K562 (cell line): ENCODE measurements at regions not wholly inside any gene's neighbourhood (a gene's known extent, or its start where the extent isn't known, plus 50 kb on each side); places are given as distances from the start of the nearest gene placed in this dataset.

Experiments used
- ATAC-seq: fragments of 200-7000 bp; cut with Tn5 transposase; 3 replicates; pipeline ENCODE4 v1.9.1; 2020; ENCODE audit warnings: moderate library complexity
- BruUV-seq: library from RNA; stranded (reverse); fragments of 400-500 nt; replicated peaks from 2 replicates; lab custom pipeline; 2021; lab: Mats Ljungman, UMichigan
- CTCF ChIA-PET: fragments of 300-600 bp; formaldehyde crosslinking; extraction: SDS; loops from one replicate; lab custom pipeline; 2021; ENCODE audit warnings: low intra/inter-chr PET ratio; lab: Yijun Ruan, JAX
- POLR2A ChIA-PET: fragments of 300-600, 350-650 bp; sonication (Branson Sonifier 250); formaldehyde crosslinking; extraction: SDS; loops from one replicate; lab custom pipeline; 2021; ENCODE audit warnings: antibody characterized with exemption, inconsistent platforms; lab: Yijun Ruan, JAX
- DNase-seq, 4 experiments: peaks; one replicate each; pipeline versions ENCODE4 v3.0.0 to v3.0.0-alpha.2; 2011 to 2018; ENCODE audit warnings: low spot score in 3 of 4, mixed read lengths in 3 of 4; ENCODE audit errors: extremely low read depth in 1 of 4
- FAIRE-seq: peaks from 2 replicates; lab custom pipeline; 2011; peaks lifted over from hg19 to GRCh38; lab: Jason Lieb, UNC
- H2AFZ ChIP-seq: 2 replicates; pipeline ENCODE4 v1.6.0; 2011; ENCODE audit warnings: low read depth, low read length, control low read depth, inconsistent platforms
- H3K27ac ChIP-seq: fragments of 200-600 bp; 3 replicates; pipeline ENCODE4 v1.8.0; 2011; ENCODE audit warnings: low read depth, mild to moderate bottlenecking, control low read depth, inconsistent platforms, low read length, moderate library complexity, mixed read lengths; ENCODE audit errors: extremely low read depth
- H3K27me3 ChIP-seq, 2 experiments: fragments of 300-600 bp in 1 of 2; 2 replicates in 1 of 2; 3 replicates in 1 of 2; pipeline versions ENCODE4 v1.6.0 to v1.8.0; 2011; ENCODE audit warnings: inconsistent platforms in 2 of 2, low read length in 2 of 2, mild to moderate bottlenecking in 1 of 2, mixed read lengths in 1 of 2, moderate library complexity in 1 of 2; ENCODE audit not compliant: control insufficient read depth in 2 of 2, insufficient read depth in 2 of 2
- H3K36me3 ChIP-seq: fragments of 300-600 bp; 3 replicates; pipeline ENCODE4 v1.8.0; 2011; ENCODE audit warnings: mild to moderate bottlenecking, low read length, inconsistent platforms; ENCODE audit not compliant: control insufficient read depth, insufficient read depth
- H3K4me1 ChIP-seq, 2 experiments: fragments of 200-600 bp in 1 of 2; replicated peaks in 1 of 2; 2 replicates in 1 of 2; 3 replicates in 1 of 2; pipeline versions ENCODE4 v1.5.1 to v1.8.0; 2011; ENCODE audit warnings: inconsistent platforms in 2 of 2, low read length in 2 of 2, mild to moderate bottlenecking in 1 of 2, mixed read lengths in 1 of 2, moderate library complexity in 1 of 2; ENCODE audit not compliant: control insufficient read depth in 2 of 2, insufficient read depth in 2 of 2
- H3K4me2 ChIP-seq: 2 replicates; pipeline ENCODE4 v1.6.1; 2011; ENCODE audit warnings: low read length, control low read depth, inconsistent platforms, mixed read lengths; ENCODE audit not compliant: insufficient read depth
- H3K4me3 ChIP-seq: fragments of 200-600 bp; sonication (generic), shearing (Covaris generic); 2 replicates; pipeline ENCODE4 v1.5.1; 2016; ENCODE audit warnings: control low read depth, inconsistent platforms
- H3K79me2 ChIP-seq: fragments of 200-600 bp; 3 replicates; pipeline ENCODE4 v1.8.0; 2011; ENCODE audit warnings: low read length, inconsistent platforms; ENCODE audit not compliant: control insufficient read depth, insufficient read depth
- H3K9ac ChIP-seq, 2 experiments: 2 replicates each; pipeline versions ENCODE4 v1.6.0 to v1.6.1; 2011; ENCODE audit warnings: low read depth in 2 of 2, low read length in 2 of 2, control low read depth in 1 of 2, inconsistent platforms in 1 of 2, mild to moderate bottlenecking in 1 of 2, mixed read lengths in 1 of 2; ENCODE audit not compliant: insufficient read depth in 1 of 2
- H3K9me1 ChIP-seq: one replicate; pipeline ENCODE4 v1.6.0; 2011; ENCODE audit warnings: inconsistent platforms, mild to moderate bottlenecking, low read length, moderate library complexity; ENCODE audit not compliant: control insufficient read depth, insufficient read depth
- H3K9me3 ChIP-seq: replicated peaks from 2 replicates; pipeline ENCODE4 v1.5.1; 2011; ENCODE audit warnings: low read depth, low read length, inconsistent platforms; ENCODE audit not compliant: control insufficient read depth, insufficient read depth
- H4K20me1 ChIP-seq: replicated peaks from 2 replicates; pipeline ENCODE4 v1.6.1; 2011; ENCODE audit warnings: low read length, inconsistent platforms, mixed read lengths; ENCODE audit not compliant: control insufficient read depth, insufficient read depth
- CBX2 ChIP-seq: fragments of 200-600 bp; sonication (generic); IDR thresholded peaks from one replicate; pipeline ENCODE4 v1.6.1; 2012; ENCODE audit warnings: mild to moderate bottlenecking, low read length, inconsistent platforms; ENCODE audit not compliant: insufficient read depth, poor library complexity, severe bottlenecking
- KDM2B ChIP-seq: fragments of 250-450 bp; sonication (Bioruptor Pico); IDR thresholded peaks from 2 replicates; pipeline ENCODE4 v1.8.0; 2021; ENCODE audit warnings: mild to moderate bottlenecking, moderate library complexity
- KHSRP ChIP-seq: fragments of 450-650 bp; IDR thresholded peaks from 2 replicates; pipeline ENCODE4 v1.6.1; 2017
- LCOR ChIP-seq: sonication (generic); formaldehyde crosslinking; IDR thresholded peaks from 2 replicates; pipeline ENCODE4 v1.8.0; 2022; ENCODE audit warnings: mild to moderate bottlenecking, missing genetic modification reagents
- MEF2A ChIP-seq: IDR thresholded peaks from 2 replicates; pipeline ENCODE4 v1.6.1; 2011; ENCODE audit warnings: low read depth, mild to moderate bottlenecking, low read length, moderate library complexity; ENCODE audit not compliant: control insufficient read depth
- SOX6 ChIP-seq: fragments of 450-650 bp; IDR thresholded peaks from 2 replicates; pipeline ENCODE4 v1.6.1; 2014; ENCODE audit warnings: mild to moderate bottlenecking
- SP1 ChIP-seq: sonication (generic); formaldehyde crosslinking; IDR thresholded peaks from 2 replicates; pipeline ENCODE4 v1.8.1; 2022; ENCODE audit warnings: mild to moderate bottlenecking, missing genetic modification reagents
- WGBS: fragments of 100-300 bp; shearing (Covaris generic); methylation state at CpG from one replicate; pipeline ENCODE4 v1.1.6; 2016; ENCODE audit warnings: low coverage, mixed read lengths; ENCODE audit not compliant: insufficient coverage; ENCODE audit errors: missing lambda C conversion rate; 5-methylcytosine and 5-hydroxymethylcytosine counted together
- in situ Hi-C: fragments of 300-500 bp; cut with MboI; formaldehyde crosslinking; loops from 4 replicates; pipeline ENCODE4 v1.15.0; 2018; ENCODE audit warnings: inconsistent platforms, mixed read lengths
- intact Hi-C: fragments of 100-400 bp; cut with micrococcal nuclease; formaldehyde crosslinking; loops from 2 replicates; pipeline ENCODE4 v1.14.2; 2022
- TF ChIP-seq, protein P1 (sequence below), 2 experiments: fragments of 450-650 bp in 1 of 2; IDR thresholded peaks; 2 replicates each; pipeline ENCODE4 v1.6.1; 2011 to 2017; ENCODE audit warnings: low read depth in 2 of 2, antibody characterized with exemption in 1 of 2, borderline replicate concordance in 1 of 2, low read length in 1 of 2, mild to moderate bottlenecking in 1 of 2, mixed read lengths in 1 of 2; ENCODE audit not compliant: control insufficient read depth in 1 of 2
- TF ChIP-seq, protein P2 (sequence below): sonication (generic); formaldehyde crosslinking; IDR thresholded peaks from 2 replicates; pipeline ENCODE4 v1.8.0; 2023; ENCODE audit warnings: mild to moderate bottlenecking, missing genetic modification reagents
- TF ChIP-seq, protein P3 (sequence below): sonication (generic); formaldehyde crosslinking; IDR thresholded peaks from 2 replicates; pipeline ENCODE4 v1.8.0; 2023; ENCODE audit warnings: mild to moderate bottlenecking, missing genetic modification reagents

DNA sequence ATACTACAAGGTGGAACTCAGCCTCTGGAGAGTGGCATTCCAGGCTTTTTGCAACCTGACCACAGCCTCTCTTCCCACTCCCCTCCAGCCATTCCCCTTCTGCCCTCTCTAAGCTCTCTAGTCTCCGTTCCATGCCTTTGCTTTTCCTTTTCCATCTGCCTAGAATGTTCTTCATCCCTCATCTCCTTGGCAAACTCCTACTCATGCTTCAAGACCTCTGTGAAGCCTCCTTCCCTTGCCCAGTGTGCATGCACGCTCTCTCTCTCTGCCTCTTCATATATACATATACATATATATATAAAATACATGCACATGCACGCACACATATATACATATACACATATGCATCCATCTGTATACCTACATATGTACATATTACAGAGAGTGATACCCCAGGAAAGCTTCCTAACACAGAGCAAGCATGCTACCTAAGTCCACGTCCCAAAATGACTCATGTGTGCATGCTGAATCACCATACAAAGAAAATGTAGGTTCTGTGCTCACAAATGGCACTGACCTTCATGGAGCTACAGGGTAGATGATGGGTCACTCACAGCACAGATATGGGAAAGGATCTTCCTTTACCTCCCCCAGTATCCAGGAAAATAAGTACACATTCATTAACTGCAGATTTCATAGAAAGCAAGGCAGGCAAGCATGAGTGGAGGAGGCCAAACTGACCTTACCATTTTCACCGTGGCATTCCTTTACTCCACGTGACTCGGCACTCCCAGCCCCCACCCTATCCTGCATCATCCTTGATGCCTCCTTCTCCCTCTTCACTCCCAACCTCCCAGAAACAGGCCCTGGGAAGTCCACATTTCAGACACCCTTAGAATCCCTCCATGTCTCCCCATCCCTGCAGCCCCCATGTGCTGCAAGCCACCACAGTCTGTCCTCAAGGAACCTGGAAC is 238.4 kb upstream of the ZMIZ1 start:
- Histone ChIP-seq H3K4me1 (no peaks in the 10 kb centered on the region), H3K9me3 (no peaks in the 10 kb centered on the region), H3K4me2 (no peak overlapping the region), H3K27me3 (peaks cover 17 to 57% of the 10 kb centered on the region in 2 experiments), H3K9me1 (no peaks in the 10 kb centered on the region), H3K36me3 (no peaks in the 10 kb centered on the region), H3K27ac (no peak overlapping the region), H3K9ac (no peak overlapping the region), H3K4me3 (no peak overlapping the region), H4K20me1 (no peaks in the 10 kb centered on the region), H2AFZ (no peak overlapping the region), H3K79me2 (no peaks in the 10 kb centered on the region)
- TF ChIP-seq, protein P1, sequence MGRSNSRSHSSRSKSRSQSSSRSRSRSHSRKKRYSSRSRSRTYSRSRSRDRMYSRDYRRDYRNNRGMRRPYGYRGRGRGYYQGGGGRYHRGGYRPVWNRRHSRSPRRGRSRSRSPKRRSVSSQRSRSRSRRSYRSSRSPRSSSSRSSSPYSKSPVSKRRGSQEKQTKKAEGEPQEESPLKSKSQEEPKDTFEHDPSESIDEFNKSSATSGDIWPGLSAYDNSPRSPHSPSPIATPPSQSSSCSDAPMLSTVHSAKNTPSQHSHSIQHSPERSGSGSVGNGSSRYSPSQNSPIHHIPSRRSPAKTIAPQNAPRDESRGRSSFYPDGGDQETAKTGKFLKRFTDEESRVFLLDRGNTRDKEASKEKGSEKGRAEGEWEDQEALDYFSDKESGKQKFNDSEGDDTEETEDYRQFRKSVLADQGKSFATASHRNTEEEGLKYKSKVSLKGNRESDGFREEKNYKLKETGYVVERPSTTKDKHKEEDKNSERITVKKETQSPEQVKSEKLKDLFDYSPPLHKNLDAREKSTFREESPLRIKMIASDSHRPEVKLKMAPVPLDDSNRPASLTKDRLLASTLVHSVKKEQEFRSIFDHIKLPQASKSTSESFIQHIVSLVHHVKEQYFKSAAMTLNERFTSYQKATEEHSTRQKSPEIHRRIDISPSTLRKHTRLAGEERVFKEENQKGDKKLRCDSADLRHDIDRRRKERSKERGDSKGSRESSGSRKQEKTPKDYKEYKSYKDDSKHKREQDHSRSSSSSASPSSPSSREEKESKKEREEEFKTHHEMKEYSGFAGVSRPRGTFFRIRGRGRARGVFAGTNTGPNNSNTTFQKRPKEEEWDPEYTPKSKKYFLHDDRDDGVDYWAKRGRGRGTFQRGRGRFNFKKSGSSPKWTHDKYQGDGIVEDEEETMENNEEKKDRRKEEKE (IDR thresholded peaks at IDR 0.05; ENCODE audit: borderline replicate concordance in 1 of 2, control insufficient read depth in 1 of 2, low read depth in 2 of 2, low read length in 1 of 2) = no peak
- TF ChIP-seq, protein P2, sequence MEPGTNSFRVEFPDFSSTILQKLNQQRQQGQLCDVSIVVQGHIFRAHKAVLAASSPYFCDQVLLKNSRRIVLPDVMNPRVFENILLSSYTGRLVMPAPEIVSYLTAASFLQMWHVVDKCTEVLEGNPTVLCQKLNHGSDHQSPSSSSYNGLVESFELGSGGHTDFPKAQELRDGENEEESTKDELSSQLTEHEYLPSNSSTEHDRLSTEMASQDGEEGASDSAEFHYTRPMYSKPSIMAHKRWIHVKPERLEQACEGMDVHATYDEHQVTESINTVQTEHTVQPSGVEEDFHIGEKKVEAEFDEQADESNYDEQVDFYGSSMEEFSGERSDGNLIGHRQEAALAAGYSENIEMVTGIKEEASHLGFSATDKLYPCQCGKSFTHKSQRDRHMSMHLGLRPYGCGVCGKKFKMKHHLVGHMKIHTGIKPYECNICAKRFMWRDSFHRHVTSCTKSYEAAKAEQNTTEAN (CRISPR knock-in tag) = no peak
- no peak for TF ChIP-seq KHSRP
- TF ChIP-seq LCOR = no peak
- no peak for TF ChIP-seq KDM2B
- no peak for TF ChIP-seq SP1 (CRISPR knock-in tag)
- TF ChIP-seq, protein P3, sequence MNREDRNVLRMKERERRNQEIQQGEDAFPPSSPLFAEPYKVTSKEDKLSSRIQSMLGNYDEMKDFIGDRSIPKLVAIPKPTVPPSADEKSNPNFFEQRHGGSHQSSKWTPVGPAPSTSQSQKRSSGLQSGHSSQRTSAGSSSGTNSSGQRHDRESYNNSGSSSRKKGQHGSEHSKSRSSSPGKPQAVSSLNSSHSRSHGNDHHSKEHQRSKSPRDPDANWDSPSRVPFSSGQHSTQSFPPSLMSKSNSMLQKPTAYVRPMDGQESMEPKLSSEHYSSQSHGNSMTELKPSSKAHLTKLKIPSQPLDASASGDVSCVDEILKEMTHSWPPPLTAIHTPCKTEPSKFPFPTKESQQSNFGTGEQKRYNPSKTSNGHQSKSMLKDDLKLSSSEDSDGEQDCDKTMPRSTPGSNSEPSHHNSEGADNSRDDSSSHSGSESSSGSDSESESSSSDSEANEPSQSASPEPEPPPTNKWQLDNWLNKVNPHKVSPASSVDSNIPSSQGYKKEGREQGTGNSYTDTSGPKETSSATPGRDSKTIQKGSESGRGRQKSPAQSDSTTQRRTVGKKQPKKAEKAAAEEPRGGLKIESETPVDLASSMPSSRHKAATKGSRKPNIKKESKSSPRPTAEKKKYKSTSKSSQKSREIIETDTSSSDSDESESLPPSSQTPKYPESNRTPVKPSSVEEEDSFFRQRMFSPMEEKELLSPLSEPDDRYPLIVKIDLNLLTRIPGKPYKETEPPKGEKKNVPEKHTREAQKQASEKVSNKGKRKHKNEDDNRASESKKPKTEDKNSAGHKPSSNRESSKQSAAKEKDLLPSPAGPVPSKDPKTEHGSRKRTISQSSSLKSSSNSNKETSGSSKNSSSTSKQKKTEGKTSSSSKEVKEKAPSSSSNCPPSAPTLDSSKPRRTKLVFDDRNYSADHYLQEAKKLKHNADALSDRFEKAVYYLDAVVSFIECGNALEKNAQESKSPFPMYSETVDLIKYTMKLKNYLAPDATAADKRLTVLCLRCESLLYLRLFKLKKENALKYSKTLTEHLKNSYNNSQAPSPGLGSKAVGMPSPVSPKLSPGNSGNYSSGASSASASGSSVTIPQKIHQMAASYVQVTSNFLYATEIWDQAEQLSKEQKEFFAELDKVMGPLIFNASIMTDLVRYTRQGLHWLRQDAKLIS = no peak
- no peak for TF ChIP-seq MEF2A
- no peak for TF ChIP-seq CBX2
- no peak for TF ChIP-seq SOX6
- FAIRE-seq (no peak), ATAC-seq (no peak), DNase-seq (no peak)
- POLR2A ChIA-PET = no interaction called here
- intact Hi-C loops = no loop called here
- CTCF ChIA-PET = no interaction called here
- WGBS = 1% methylated on average over 7 of the region's 7 CpGs
- in situ Hi-C loops = no loop called here
- no TSS peak for BruUV-seq
